H1 (cell line): ENCODE measurements at regions not wholly inside any gene's neighbourhood (a gene's known extent, or its start where the extent isn't known, plus 50 kb on each side); places are given as distances from the start of the nearest gene placed in this dataset.

Experiments used
- TF ChIP-seq, protein P1 (sequence below): IDR thresholded peaks from 2 replicates; pipeline ENCODE4 v1.6.1; 2011; ENCODE audit warnings: low read depth, mild to moderate bottlenecking, low read length; ENCODE audit not compliant: insufficient read depth

DNA sequence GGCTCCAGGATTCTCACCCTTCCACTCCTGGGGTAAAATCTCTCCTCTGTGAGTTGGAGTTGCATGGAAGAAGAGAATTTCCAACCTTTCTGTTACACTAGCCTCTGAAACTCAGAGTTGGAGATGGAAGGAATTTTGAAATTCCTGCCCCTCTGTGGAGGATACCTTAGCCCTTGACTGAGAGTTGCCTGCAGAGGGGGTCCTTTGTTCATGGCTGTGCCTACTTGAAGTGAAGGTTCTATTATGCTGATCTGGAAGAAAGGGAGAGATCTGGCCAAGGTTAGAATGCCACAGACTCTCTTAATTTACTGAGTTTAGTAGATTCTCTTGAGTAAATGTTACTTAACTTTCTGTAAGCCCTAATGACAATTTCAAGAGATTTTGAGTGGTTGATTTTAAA is 626.6 kb upstream of the GYPC start (continued):
- TF ChIP-seq, protein P1, sequence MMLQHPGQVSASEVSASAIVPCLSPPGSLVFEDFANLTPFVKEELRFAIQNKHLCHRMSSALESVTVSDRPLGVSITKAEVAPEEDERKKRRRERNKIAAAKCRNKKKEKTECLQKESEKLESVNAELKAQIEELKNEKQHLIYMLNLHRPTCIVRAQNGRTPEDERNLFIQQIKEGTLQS: no peak
